NCI-H510A (cell line): ENCODE measurements at regions not wholly inside any gene's neighbourhood (a gene's known extent, or its start where the extent isn't known, plus 50 kb on each side); places are given as distances from the start of the nearest gene placed in this dataset.
"Not testable (repeated sequence)": the region's sequence is repeated elsewhere in the genome, so short reads cannot be mapped to it uniquely, and the experiment has no call there.

Experiments used
- DNase-seq: peaks from one replicate; lab custom pipeline; 2025; lab: John Stamatoyannopoulos, UW

- no peak for DNase-seq
Measured at GRCh38 chr1:96598416-96599168, 123.0 kb upstream of the PTBP2 start.

GRCh38 chr1:96604620-96605019, 117.0 kb upstream of the PTBP2 start:
- not testable (repeated sequence) for DNase-seq

DNA sequence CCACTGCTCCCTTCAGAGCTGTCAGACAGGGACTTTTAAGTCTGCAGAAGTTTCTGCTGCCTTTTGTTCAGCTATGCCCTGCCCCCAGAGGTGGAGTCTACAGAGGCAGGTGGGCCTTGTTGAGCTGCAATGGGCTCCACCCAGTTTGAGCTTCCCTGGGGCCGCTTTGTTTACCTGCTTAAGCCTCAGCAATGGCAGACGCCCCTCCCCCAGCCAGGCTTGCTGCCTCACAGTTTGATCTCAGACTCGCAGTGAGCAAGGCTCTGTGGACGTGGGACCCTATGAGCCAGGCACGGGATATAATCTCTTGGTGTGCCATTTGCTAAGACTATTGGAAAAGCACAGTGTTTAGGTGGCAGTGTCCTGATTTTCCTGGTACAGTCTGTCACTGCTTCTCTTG, 104.2 kb upstream of the PTBP2 start:
- not testable (repeated sequence) for DNase-seq

DNA sequence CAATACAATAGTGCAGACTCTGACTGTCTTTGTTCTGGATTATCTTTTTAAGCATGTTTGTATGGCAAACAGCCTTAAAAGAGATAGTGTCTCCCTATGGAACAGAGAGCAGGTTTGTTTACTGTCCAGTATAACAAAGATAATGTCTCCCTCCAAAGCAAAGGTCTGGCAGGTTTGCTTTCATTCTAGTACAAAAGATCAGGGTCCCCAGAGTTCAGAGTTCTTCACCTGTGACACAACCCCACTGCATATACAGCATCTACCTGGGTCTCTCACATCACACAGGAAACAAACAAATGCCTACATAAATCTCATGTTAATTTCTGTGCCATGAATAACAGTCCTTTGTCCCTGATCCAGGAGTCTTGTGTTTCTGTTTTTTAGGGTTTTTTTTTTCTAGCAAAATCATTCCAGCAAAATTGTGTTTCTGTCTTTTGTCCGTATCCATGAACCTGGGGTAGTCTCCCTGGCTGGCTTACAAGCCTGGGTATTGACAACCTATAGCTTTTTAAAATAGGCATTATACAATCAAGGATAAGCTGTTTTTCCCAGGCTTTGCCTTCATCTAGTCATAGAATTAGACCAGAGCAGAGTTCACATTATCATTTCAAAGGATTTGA, 89.4 kb upstream of the PTBP2 start:
- no peak for DNase-seq

GRCh38 chr1:96633695-96634094, 87.9 kb upstream of the PTBP2 start:
- DNase-seq: no peak

- DNase-seq: peak; percentile 17
Measured at GRCh38 chr1:96634883-96635282, 86.7 kb upstream of the PTBP2 start.

DNA sequence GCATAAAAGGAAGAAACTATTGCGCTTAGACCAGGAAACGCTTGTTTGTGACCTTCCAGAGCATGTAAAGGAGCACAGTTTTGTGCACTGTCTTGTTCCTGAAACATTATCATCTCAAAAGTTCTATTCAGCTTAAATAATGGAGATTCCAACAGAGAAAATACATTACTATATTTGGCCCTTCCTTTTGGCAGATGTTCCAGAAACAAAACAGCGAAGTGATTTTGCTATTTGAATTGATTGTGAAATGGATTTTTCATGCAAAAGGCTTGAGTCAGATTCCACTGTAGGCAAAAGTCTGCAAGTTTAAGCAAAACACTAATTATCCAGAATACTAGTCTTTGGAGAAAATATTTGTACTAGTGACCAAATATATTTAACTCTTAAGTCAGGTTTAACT, 80.3 kb upstream of the PTBP2 start:
- no peak for DNase-seq

DNA sequence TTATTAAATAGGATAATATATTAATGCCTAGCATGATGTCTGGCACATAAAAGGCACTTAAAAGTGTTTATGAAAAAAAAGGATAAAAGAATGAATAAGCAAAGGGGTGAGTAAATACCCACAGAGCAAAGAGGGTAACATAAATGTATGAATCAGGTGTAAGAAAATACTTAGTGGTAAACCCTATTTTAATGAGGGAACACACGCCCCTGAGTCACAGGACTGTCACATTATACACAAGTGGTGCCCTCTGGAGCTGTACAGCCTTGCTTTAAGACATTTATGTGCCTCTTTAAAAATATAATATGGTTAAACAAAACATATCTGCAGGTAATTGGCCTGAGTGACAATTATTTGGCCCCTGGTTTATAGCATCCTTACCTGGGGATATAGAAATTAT, 78.1 kb upstream of the PTBP2 start:
- DNase-seq: no peak

GRCh38 chr1:96649301-96649700, 72.3 kb upstream of the PTBP2 start:
- no peak for DNase-seq

DNA sequence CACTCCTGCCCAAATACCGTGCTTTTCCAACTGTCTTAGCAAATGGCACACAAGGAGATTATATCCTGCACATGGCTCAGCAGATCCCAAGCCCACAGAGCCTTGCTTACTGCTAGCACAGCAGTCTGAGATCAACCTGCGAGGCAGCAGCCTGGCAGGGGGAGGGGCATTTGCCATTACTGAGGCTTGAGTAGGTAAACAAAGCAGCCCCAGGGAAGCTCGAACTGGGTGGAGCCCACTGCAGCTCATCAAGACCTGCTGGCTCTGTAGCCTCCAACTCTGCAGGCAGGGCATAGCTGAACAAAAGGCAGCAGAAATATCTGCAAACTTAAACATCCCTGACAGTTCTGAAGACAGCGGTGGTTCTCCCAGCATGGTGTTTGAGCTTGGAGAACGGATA, 70.1 kb upstream of the PTBP2 start:
- DNase-seq: peak; percentile 2

DNA sequence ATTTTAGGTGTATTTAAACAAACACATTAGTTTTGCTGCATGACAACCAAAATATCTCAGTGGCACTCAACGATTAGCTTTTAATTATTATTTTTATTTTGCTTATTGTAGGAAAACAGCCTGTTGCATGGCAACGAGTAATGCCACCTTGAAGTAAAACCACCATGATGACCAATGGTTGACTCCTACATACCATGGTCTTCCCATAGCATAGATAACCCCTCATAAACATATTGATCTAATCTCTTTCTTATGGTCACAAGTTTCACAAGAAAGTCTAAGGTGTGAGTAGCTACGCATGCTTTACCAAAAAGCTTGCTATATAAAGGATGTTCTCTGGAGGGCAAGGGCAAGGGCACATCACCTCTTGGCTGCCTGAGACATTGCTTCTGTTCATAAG, 61.5 kb upstream of the PTBP2 start:
- DNase-seq: no peak

DNA sequence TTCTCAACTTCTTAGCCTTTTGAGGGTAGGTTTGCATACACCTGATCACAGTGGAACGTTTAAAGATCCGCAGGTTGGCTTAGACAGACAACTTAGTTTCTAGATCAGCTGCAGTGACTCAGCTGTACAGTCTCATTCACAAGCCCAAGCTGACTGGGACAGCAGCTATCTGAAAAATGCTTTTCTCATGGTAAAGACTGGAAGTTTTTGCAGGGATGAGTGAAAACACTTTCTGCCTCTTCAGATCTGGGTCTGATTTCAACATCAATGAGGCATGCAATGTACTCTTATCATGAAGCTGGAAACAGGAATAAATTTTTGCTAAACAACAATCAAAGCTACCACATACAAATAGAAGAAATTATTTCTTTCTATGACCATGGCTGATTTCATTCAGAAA, 61.1 kb upstream of the PTBP2 start:
- no peak for DNase-seq
